NT2/D1 (cell line): ENCODE measurements at regions not wholly inside any gene's neighbourhood (a gene's known extent, or its start where the extent isn't known, plus 50 kb on each side); places are given as distances from the start of the nearest gene placed in this dataset.

Experiments used
- SUZ12 ChIP-seq: IDR thresholded peaks from 2 replicates; pipeline ENCODE4 v1.6.1; 2011; ENCODE audit not compliant: insufficient read length, insufficient read depth; ENCODE audit errors: extremely low read depth
- YY1 ChIP-seq: IDR thresholded peaks from 2 replicates; pipeline ENCODE4 v1.6.1; 2011; ENCODE audit not compliant: insufficient read length, insufficient read depth
- ZNF274 ChIP-seq: IDR thresholded peaks from 2 replicates; pipeline ENCODE4 v1.6.1; 2011; ENCODE audit warnings: mild to moderate bottlenecking, low read depth, low read length

DNA sequence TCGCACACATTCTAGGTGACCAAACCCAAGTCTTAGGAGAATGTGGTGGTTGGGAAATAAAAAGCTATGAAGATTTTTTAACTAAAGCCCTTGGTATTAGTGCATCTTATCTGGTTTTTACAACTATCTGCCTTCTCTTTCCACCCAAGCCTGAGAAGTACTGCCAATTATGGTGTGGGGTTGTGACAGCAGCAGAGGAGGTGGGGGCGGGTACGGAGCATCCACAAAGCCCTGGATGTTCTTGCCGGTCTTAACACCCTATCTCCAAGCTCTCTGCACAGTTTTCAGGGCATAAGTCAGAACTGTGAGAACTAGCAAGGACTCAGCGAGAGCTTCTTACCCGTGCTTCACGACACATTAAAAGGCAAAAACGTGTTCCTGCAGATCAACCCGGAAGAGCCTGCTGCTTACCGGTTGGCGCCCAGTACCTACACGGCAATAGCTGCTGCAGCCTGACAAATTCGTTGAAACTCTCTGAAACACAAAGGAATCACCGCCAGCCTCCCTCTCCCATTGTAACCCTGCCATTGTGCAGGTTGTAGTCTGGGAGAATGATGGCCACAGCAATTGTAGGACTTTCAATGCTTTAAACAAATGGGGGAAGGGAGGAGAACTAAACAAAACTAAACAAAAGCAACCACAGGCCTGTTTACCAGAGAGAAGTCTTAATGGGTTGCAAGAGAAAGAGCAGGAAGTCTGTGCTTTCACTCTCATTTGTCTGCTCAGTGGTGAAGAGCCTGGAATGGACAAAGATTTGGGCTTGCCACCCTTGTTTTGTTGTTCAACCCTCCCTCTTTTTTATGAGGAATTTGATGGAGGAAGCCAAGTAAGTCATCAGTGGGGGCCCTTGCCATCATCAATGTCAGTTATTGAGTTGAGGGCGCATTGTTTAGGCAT lies 461.0 kb upstream of the JARID2 start:
- no peak for TF ChIP-seq YY1
- TF ChIP-seq ZNF274 = no peak
- TF ChIP-seq SUZ12 = no peak
